ENCODE measurements at regions not wholly inside any gene's neighbourhood (a gene's known extent, or its start where the extent isn't known, plus 50 kb on each side); places are given as distances from the start of the nearest gene placed in this dataset.

DNA sequence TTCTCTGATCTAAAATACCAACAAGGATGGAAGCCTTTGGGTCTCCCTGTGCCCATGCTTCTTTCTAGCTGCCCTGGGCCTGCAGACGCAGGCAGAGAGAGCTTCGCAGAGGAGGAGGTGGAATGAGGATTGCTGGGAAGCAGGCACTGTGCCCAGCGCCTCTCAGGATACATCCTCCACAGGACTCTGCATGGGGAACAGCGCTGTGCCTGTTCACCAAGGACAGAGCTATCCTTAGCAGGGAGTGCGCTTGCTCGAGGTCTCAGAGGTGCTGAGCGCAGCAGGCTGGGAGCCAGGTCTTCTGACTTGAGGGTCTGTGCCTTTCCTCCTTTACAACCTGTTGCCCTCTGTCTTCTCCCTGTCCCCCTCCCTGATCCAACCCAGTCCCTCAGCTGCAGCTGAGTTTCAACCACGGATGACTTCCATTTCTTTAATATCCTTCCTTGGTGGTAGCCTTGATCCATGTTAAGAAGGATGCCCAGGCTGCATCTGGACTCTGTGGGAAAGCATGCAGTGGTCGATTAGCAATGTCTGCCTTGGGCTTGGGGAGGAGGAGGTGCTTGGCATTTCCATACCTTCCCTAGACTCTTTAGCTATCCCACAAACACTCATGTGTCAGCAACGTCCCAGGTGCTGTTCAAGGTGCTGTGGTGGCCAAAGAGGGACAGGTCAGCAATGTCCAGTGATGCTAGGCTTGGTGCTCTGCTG lies 219.6 kb upstream of the GPR26 start:
- Histone ChIP-seq H4K20me1 (replicated peaks; ENCODE audit: control insufficient read depth, extremely low read depth, insufficient read depth, low read length) (no peaks in the 10 kb centered on the region), H2AFZ (ENCODE audit: low read depth, low read length) (no peak overlapping the region), H3K36me3 (ENCODE audit: control insufficient read depth in 2 of 2, extremely low read depth in 1 of 2, insufficient read depth in 2 of 2, low read length in 2 of 2) (no peaks in the 10 kb centered on the region), H3K79me2 (ENCODE audit: control insufficient read depth, insufficient read depth, low read length) (no peaks in the 10 kb centered on the region), H3K9me1 (replicated peaks; ENCODE audit: control insufficient read depth, extremely low read depth, insufficient read depth, low read length) (no peaks in the 10 kb centered on the region), H3K9me3 (replicated peaks; ENCODE audit: control insufficient read depth, insufficient read depth, low read length) (no peaks in the 10 kb centered on the region), H3K27ac (ENCODE audit: insufficient read depth, low read depth, low read length) (no peak overlapping the region), H3K9ac (replicated peaks; ENCODE audit: extremely low read depth, insufficient read depth, low read length) (no peak overlapping the region), H3K4me3 (replicated peaks in 1 of 3; ENCODE audit: insufficient read depth in 1 of 3, low read depth in 1 of 3, low read length in 3 of 3) (no peak overlapping the region), H3K4me1 (ENCODE audit: control insufficient read depth, extremely low read depth, insufficient read depth, low read length) (no peaks in the 10 kb centered on the region), H3K4me2 (ENCODE audit: insufficient read depth, low read length) (no peak overlapping the region), H3K27me3 (ENCODE audit: control insufficient read depth in 2 of 2, insufficient read depth in 2 of 2, low read length in 2 of 2) (no peaks in the 10 kb centered on the region)
- DNase-seq (ENCODE audit: low read depth, low spot score) (no peak), FAIRE-seq (no peak)
- no TSS peak for BruUV-seq (replicated peaks)
- CTCF ChIA-PET = no interaction called here
- dilution Hi-C loops (cut with MboI; ENCODE audit: extremely low pct_ligation_motif_present, low sequenced_read_pairs) = no loop called here
- POLR2A ChIA-PET = no interaction called here
- TF ChIP-seq CTCF (IDR thresholded peaks at IDR 0.05; ENCODE audit: extremely low read depth in 1 of 2, insufficient read depth in 1 of 2, low read depth in 1 of 2, low read length in 2 of 2) (no peak), JUN (IDR thresholded peaks at IDR 0.05; ENCODE audit: borderline replicate concordance, insufficient read depth, insufficient read length, low read depth) (no peak), MAX (IDR thresholded peaks at IDR 0.05; ENCODE audit: insufficient read depth, insufficient read length) (no peak), POLR2A (IDR thresholded peaks at IDR 0.05; ENCODE audit: low read depth, low read length) (no peak), FOS (IDR thresholded peaks at IDR 0.05; ENCODE audit: borderline replicate concordance, insufficient read depth, low read length) (no peak), EZH2 (IDR thresholded peaks at IDR 0.05; ENCODE audit: borderline replicate concordance, low read depth, low read length, severe bottlenecking) (no peak), GATA2 (IDR thresholded peaks at IDR 0.05; ENCODE audit: insufficient read depth, insufficient read length, low read depth, low read length) (no peak), MYC (IDR thresholded peaks at IDR 0.05; ENCODE audit: low read depth, low read length) (no peak), POLR2AphosphoS5 (IDR thresholded peaks at IDR 0.05; ENCODE audit: insufficient read depth, low read depth, low read length) (no peak)
- intact Hi-C loops (cut with micrococcal nuclease) = no loop called here
